Natural killer cell (primary cell): ENCODE measurements at regions not wholly inside any gene's neighbourhood (a gene's known extent, or its start where the extent isn't known, plus 50 kb on each side); places are given as distances from the start of the nearest gene placed in this dataset.
"Not testable (repeated sequence)": the region's sequence is repeated elsewhere in the genome, so short reads cannot be mapped to it uniquely, and the experiment has no call there.

Source experiments
- ATAC-seq, 3 donors: fragments of 150-1000 bp in 2 of 3; fragments of 200-7000 bp in 1 of 3; cut with Tn5 transposase; 1 replicate in 1 of 3; 2 replicates in 2 of 3; pipeline ENCODE4 v1.10.0; 2021; ENCODE audit warnings: mild to moderate bottlenecking in 2 of 3, moderate library complexity in 2 of 3
- DNase-seq, 2 donors: peaks; one replicate each; pipeline versions ENCODE4 v3.0.0 to v3.0.0-alpha.2; 2013 to 2021; ENCODE audit warnings: mixed read lengths in 1 of 2
- H3K27ac ChIP-seq: one replicate; pipeline ENCODE4 v1.5.1; 2013; ENCODE audit warnings: mild to moderate bottlenecking, low read length
- H3K27me3 ChIP-seq: one replicate; pipeline ENCODE4 v1.6.1; 2013; ENCODE audit warnings: low read length; ENCODE audit not compliant: control insufficient read depth, insufficient read depth
- H3K36me3 ChIP-seq: one replicate; pipeline ENCODE4 v1.6.1; 2013; ENCODE audit warnings: low read length; ENCODE audit not compliant: control insufficient read depth, insufficient read depth
- H3K4me1 ChIP-seq: one replicate; pipeline ENCODE4 v1.6.1; 2013; ENCODE audit warnings: low read length; ENCODE audit not compliant: control insufficient read depth, insufficient read depth
- H3K4me3 ChIP-seq: one replicate; pipeline ENCODE4 v1.5.1; 2013; ENCODE audit warnings: low read length
- H3K9me3 ChIP-seq: one replicate; pipeline ENCODE4 v1.6.1; 2013; ENCODE audit warnings: low read length; ENCODE audit not compliant: control insufficient read depth, insufficient read depth
- H3K27ac Mint-ChIP-seq, 2 donors: one replicate each; pipeline ENCODE4 v1.8.0; 2022; ENCODE audit warnings: mild to moderate bottlenecking in 2 of 2, mixed read lengths in 2 of 2, moderate library complexity in 1 of 2
- H3K27me3 Mint-ChIP-seq, 2 donors: one replicate each; pipeline ENCODE4 v1.8.0; 2022; ENCODE audit warnings: low read depth in 2 of 2, mixed read lengths in 2 of 2
- H3K36me3 Mint-ChIP-seq: one replicate; pipeline ENCODE4 v1.8.0; 2022; ENCODE audit warnings: mixed read lengths
- H3K4me1 Mint-ChIP-seq, 2 donors: one replicate each; pipeline ENCODE4 v1.8.0; 2022; ENCODE audit warnings: mixed read lengths in 2 of 2
- H3K4me3 Mint-ChIP-seq: one replicate; pipeline ENCODE4 v1.8.0; 2022; ENCODE audit warnings: mild to moderate bottlenecking, moderate library complexity, mixed read lengths
- H3K9me3 Mint-ChIP-seq, 2 donors: one replicate each; pipeline ENCODE4 v1.8.0; 2022; ENCODE audit warnings: mixed read lengths in 2 of 2
- WGBS: methylation state at CpG from one replicate; pipeline ENCODE4 v1.1.7; 2013; ENCODE audit warnings: missing lambda C conversion rate; ENCODE audit not compliant: insufficient coverage; 5-methylcytosine and 5-hydroxymethylcytosine counted together
- intact Hi-C: fragments of 100-400 bp; cut with micrococcal nuclease; formaldehyde crosslinking; loops from one replicate; pipeline ENCODE4 v1.14.2; 2022
- TF ChIP-seq, protein P1 (sequence below): fragments of 200-600 bp; IDR thresholded peaks from one replicate; pipeline ENCODE4 v1.8.0; 2022; ENCODE audit warnings: antibody characterized with exemption

DNA sequence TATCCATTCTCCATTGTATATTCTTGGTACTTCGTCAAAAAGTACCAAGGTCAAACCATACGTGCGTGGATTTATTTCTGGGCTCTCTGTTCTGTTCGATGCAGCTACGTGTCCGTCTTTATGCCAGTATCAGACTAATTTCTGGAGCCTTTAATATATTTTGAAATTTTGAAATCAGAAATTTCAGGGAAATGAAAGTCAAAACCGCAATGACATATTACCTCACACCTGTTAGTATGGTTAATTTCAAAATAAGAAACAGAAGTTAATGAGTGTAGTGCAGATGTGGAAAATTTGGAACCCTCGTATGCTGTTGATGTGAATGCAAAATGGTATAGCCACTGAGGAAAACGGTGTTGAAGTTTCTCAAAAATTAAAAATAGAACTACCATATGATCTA, 156.1 kb upstream of the TRIB2 start:
- ATAC-seq (no peak), DNase-seq (no peak)
- Histone ChIP-seq H3K36me3 (no peaks in the 10 kb centered on the region), H3K4me3 (no peak overlapping the region), H3K4me1 (peaks cover 5% of the 10 kb centered on the region), H3K27ac (no peak overlapping the region), H3K27me3 (no peaks in the 10 kb centered on the region), H3K9me3 (no peaks in the 10 kb centered on the region)
- Mint-ChIP-seq H3K36me3 (no peaks in the 10 kb centered on the region), H3K4me1 (peaks cover 18% of the 10 kb centered on the region in 2 donors), H3K4me3 (no peak overlapping the region), H3K9me3 (no peaks in the 10 kb centered on the region), H3K27me3 (peaks cover 0 to 7% of the 10 kb centered on the region in 2 donors), H3K27ac (no peak overlapping the region)
- intact Hi-C loops = no loop called here
- TF ChIP-seq, protein P1, sequence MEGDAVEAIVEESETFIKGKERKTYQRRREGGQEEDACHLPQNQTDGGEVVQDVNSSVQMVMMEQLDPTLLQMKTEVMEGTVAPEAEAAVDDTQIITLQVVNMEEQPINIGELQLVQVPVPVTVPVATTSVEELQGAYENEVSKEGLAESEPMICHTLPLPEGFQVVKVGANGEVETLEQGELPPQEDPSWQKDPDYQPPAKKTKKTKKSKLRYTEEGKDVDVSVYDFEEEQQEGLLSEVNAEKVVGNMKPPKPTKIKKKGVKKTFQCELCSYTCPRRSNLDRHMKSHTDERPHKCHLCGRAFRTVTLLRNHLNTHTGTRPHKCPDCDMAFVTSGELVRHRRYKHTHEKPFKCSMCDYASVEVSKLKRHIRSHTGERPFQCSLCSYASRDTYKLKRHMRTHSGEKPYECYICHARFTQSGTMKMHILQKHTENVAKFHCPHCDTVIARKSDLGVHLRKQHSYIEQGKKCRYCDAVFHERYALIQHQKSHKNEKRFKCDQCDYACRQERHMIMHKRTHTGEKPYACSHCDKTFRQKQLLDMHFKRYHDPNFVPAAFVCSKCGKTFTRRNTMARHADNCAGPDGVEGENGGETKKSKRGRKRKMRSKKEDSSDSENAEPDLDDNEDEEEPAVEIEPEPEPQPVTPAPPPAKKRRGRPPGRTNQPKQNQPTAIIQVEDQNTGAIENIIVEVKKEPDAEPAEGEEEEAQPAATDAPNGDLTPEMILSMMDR = no peak
- WGBS = 84% methylated on average over 7 of the region's 9 CpGs

DNA sequence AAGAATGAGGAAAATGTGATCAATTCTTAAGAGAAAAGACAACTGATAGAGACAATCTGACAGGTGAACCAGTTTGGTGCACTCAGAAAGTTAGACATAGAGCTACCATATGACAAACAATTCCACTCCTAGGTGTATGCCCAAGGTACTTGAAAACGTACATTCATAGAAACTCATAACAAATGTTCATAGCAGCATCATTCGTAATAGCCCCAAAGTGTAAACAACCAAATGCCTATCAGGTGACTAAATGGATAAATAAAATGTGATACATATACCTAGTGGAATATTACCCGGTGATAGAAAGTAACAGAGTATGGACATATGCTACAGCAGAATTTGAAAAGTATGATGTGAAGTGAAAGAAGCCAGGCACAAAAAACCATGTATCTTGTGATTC, 149.3 kb upstream of the TRIB2 start:
- Histone ChIP-seq H3K4me3 (no peak overlapping the region), H3K27ac (no peak overlapping the region), H3K4me1 (no peaks in the 10 kb centered on the region), H3K9me3 (no peaks in the 10 kb centered on the region), H3K27me3 (no peaks in the 10 kb centered on the region), H3K36me3 (no peaks in the 10 kb centered on the region)
- no peak for ATAC-seq
- Mint-ChIP-seq H3K27ac (no peak overlapping the region), H3K9me3 (no peaks in the 10 kb centered on the region), H3K4me3 (no peak overlapping the region), H3K4me1 (peaks cover 0 to 2% of the 10 kb centered on the region in 2 donors), H3K27me3 (peaks cover 0 to 3% of the 10 kb centered on the region in 2 donors), H3K36me3 (no peaks in the 10 kb centered on the region)
- 100% methylated on average over 3 of the region's 3 CpGs for WGBS
- TF ChIP-seq, protein P1 = no peak
- intact Hi-C loops = no loop called here
- DNase-seq = no peak

DNA sequence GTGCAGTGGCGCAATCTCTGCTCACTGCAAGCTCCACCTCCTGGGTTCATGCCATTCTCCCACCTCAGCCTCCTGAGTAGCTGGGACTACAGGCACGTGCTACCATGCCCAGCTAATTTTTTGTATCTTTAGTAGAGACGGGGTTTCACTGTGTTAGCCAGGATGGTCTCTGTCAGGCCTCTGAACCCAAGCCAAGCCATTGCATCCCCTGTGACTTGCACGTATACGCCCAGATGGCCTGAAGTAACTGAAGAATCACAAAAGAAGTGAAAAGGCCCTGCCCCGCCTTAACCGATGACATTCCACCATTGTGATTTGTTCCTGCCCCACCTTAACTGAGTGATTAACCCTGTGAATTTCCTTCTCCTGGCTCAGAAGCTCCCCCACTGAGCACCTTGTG, 147.2 kb upstream of the TRIB2 start:
- H3K36me3 Mint-ChIP-seq, DNase-seq, H3K9me3 Mint-ChIP-seq, H3K27ac ChIP-seq, H3K4me1 Mint-ChIP-seq, H3K36me3 ChIP-seq, intact Hi-C loops, H3K27me3 Mint-ChIP-seq, H3K4me3 ChIP-seq, H3K4me1 ChIP-seq, H3K4me3 Mint-ChIP-seq, ATAC-seq, H3K9me3 ChIP-seq, H3K27ac Mint-ChIP-seq, H3K27me3 ChIP-seq: not testable (repeated sequence)
- WGBS = 98% methylated on average over 7 of the region's 7 CpGs

DNA sequence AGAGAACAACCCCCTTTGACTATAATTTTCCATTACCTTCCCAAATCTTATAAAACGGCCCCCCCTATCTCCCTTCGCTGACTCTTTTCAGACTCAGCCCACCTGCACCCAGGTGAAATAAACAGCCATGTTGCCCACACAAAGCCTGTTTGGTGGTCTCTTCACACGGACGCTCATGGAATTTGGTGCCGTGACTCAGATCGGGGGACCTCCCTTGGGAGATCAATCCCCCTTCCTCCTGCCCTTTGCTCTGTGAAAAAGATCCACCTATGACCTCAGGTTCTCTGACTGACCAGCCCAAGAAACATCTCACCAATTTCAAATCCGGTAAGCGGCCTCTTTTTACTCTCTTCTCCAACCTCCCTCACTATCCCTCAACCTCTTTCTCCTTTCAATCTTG, 146.8 kb upstream of the TRIB2 start:
- not testable (repeated sequence) for H3K27ac Mint-ChIP-seq
- WGBS = 96% methylated on average over 6 of the region's 8 CpGs

DNA sequence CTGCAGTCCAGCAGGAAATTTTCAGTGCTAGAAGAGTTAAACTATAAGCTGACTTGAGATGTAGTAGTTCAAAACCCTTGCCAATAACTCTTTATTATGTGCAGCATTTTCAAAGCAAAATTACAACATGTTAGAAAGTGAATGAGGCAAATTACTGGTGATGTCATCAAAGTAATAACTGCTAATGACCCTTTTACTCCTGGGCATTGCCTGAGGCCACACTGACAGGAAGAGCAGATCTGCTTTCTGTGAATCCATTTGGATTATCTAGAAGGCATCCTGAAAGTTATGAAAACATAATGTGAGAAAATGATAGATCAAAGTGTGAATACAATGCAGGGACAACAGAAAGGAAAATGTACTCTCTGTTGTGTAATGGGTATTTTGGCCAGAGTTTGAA, 139.6 kb upstream of the TRIB2 start:
- Histone ChIP-seq H3K27me3 (no peaks in the 10 kb centered on the region), H3K4me3 (no peak overlapping the region), H3K36me3 (no peaks in the 10 kb centered on the region), H3K9me3 (no peaks in the 10 kb centered on the region), H3K27ac (no peak overlapping the region), H3K4me1 (no peaks in the 10 kb centered on the region)
- intact Hi-C loops = no loop called here
- Mint-ChIP-seq H3K36me3 (no peaks in the 10 kb centered on the region), H3K9me3 (no peaks in the 10 kb centered on the region), H3K27me3 (peaks cover 0 to 2% of the 10 kb centered on the region in 2 donors), H3K27ac (no peak overlapping the region), H3K4me3 (no peak overlapping the region), H3K4me1 (peaks cover 0 to 18% of the 10 kb centered on the region in 2 donors)
- DNase-seq (no peak), ATAC-seq (no peak)
- TF ChIP-seq, protein P1 = no peak

More for the DNA sequence above, 146.8 kb upstream of the TRIB2 start:
- H3K4me1 ChIP-seq, H3K36me3 Mint-ChIP-seq, intact Hi-C loops, H3K4me1 Mint-ChIP-seq, H3K9me3 ChIP-seq, H3K27ac ChIP-seq, ATAC-seq, DNase-seq, H3K4me3 Mint-ChIP-seq, H3K4me3 ChIP-seq, H3K9me3 Mint-ChIP-seq, H3K36me3 ChIP-seq, H3K27me3 ChIP-seq, H3K27me3 Mint-ChIP-seq: not testable (repeated sequence)
